ENCODE measurements at regions not wholly inside any gene's neighbourhood (a gene's known extent, or its start where the extent isn't known, plus 50 kb on each side); places are given as distances from the start of the nearest gene placed in this dataset.

DNA sequence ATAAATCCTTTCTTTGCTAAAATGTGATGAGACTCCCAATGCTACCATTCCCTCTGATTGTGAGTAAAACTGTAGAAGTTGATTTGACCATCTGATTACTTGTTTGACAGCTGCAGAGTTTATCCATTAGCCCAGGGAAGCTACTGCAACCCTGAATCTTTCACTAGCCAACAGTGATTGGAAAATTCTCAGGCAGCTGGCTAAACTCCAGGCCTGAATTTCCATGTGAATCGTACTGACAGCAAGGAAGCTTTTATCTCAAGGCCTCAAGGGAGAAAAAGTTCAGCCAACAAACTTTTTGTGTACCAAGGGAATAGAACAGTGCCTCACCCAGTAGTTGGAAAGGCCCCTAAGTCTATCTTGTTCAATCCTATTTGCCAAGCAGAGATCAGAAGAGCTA, 246.7 kb upstream of the TRPM3 start:
- Histone ChIP-seq H3K9me3 (no peaks in the 10 kb centered on the region), H3K27me3 (no peaks in the 10 kb centered on the region), H3K36me3 (no peaks in the 10 kb centered on the region), H3K27ac (no peak overlapping the region), H3K4me3 (no peak overlapping the region), H3K4me1 (no peaks in the 10 kb centered on the region)
- intact Hi-C loops (cut with DNase I; ENCODE audit: low total_unique reads), result no loop called here
- TF ChIP-seq, protein P1, sequence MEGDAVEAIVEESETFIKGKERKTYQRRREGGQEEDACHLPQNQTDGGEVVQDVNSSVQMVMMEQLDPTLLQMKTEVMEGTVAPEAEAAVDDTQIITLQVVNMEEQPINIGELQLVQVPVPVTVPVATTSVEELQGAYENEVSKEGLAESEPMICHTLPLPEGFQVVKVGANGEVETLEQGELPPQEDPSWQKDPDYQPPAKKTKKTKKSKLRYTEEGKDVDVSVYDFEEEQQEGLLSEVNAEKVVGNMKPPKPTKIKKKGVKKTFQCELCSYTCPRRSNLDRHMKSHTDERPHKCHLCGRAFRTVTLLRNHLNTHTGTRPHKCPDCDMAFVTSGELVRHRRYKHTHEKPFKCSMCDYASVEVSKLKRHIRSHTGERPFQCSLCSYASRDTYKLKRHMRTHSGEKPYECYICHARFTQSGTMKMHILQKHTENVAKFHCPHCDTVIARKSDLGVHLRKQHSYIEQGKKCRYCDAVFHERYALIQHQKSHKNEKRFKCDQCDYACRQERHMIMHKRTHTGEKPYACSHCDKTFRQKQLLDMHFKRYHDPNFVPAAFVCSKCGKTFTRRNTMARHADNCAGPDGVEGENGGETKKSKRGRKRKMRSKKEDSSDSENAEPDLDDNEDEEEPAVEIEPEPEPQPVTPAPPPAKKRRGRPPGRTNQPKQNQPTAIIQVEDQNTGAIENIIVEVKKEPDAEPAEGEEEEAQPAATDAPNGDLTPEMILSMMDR (IDR thresholded peaks at IDR 0.05), result no peak
- no peak for DNase-seq

- no peak overlapping the region for H3K27ac ChIP-seq
- no peak for DNase-seq
- no peak overlapping the region for H3K4me3 ChIP-seq
- intact Hi-C loops (cut with DNase I; ENCODE audit: low total_unique reads), result no loop called here
- H3K36me3 ChIP-seq, result no peaks in the 10 kb centered on the region
- no peaks in the 10 kb centered on the region for H3K4me1 ChIP-seq
- TF ChIP-seq, protein P1 (IDR thresholded peaks at IDR 0.05), result no peak
- no peaks in the 10 kb centered on the region for H3K9me3 ChIP-seq
- H3K27me3 ChIP-seq, result no peaks in the 10 kb centered on the region
These were observed 242.9 kb upstream of the TRPM3 start for GRCh38 chr9:71364186-71364955.

GRCh38 chr9:71363286-71363961, 242.0 kb upstream of the TRPM3 start:
- no peak for DNase-seq
- Histone ChIP-seq H3K27me3 (no peaks in the 10 kb centered on the region), H3K27ac (no peak overlapping the region), H3K4me3 (no peak overlapping the region), H3K4me1 (no peaks in the 10 kb centered on the region), H3K9me3 (no peaks in the 10 kb centered on the region), H3K36me3 (no peaks in the 10 kb centered on the region)
- TF ChIP-seq, protein P1 (IDR thresholded peaks at IDR 0.05), result no peak
- intact Hi-C loops (cut with DNase I; ENCODE audit: low total_unique reads), result no loop called here

DNA sequence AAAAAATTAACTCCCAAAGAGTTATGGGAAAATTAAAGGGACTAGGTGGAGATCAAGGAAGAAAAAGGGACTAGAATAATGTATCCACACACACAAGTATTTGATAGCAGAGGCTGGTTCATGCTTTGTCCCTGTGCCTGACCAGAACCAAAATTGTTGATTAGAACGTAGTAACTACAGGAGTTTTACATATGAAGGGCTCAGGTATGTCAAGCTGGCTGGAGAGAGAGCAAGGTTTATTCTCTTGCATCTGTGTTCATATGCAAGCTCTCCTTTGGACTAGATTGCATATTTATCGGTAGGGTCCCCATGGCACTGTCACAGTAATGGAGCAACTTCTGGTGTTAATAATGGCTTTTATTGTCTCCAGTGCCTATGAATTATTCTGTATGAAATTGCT, 239.9 kb upstream of the TRPM3 start:
- TF ChIP-seq, protein P1 (IDR thresholded peaks at IDR 0.05), result no peak
- Histone ChIP-seq H3K4me1 (no peaks in the 10 kb centered on the region), H3K9me3 (no peaks in the 10 kb centered on the region), H3K36me3 (no peaks in the 10 kb centered on the region), H3K27me3 (no peaks in the 10 kb centered on the region), H3K27ac (no peak overlapping the region), H3K4me3 (no peak overlapping the region)
- no peak for DNase-seq
- intact Hi-C loops (cut with DNase I; ENCODE audit: low total_unique reads), result no loop called here

DNA sequence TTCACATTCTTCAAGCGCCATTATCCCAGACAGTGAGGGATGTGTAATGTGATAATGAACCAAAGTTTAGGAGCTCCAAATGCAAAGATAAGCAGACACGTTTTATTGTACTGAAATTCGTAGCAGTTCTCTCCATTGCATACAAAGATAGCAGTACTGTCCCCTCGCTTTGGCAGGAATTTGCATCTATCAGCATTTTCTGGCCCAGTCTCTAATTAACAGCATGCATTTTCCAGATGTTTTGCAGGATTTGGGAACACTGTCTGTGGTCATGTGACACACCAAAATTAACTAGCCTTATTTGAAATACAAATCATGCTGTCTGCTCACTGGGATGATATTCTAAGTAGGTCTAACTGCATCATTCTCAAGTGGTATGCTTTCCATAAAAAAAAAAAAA, 235.9 kb upstream of the TRPM3 start:
- Histone ChIP-seq H3K36me3 (no peaks in the 10 kb centered on the region), H3K27me3 (no peaks in the 10 kb centered on the region), H3K4me1 (no peaks in the 10 kb centered on the region), H3K9me3 (no peaks in the 10 kb centered on the region), H3K27ac (no peak overlapping the region), H3K4me3 (no peak overlapping the region)
- TF ChIP-seq, protein P1 (IDR thresholded peaks at IDR 0.05), result no peak
- intact Hi-C loops (cut with DNase I; ENCODE audit: low total_unique reads), result no loop called here
- DNase-seq, result no peak
